ENCODE measurements at regions not wholly inside any gene's neighbourhood (a gene's known extent, or its start where the extent isn't known, plus 50 kb on each side); places are given as distances from the start of the nearest gene placed in this dataset.

DNA sequence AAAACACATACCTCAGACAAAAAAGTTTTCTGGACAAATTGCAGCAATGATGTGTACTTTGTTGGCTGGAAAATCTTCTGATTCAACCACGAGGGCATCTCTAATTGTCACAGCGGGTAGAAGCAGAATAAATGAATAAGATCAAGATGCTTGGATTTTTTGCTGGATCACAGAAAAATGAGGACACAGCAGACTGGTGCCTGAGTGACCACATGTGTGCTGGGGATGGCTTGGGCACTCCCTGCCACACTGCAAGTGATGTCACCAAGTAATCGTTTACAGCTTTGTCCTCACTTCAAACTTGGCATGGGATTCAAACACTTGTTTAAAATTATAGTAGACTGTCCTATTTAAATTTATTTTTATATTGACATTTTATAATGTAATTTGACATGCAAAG, 557.0 kb downstream of the SPRY1 start:
- no peak for DNase-seq

DNA sequence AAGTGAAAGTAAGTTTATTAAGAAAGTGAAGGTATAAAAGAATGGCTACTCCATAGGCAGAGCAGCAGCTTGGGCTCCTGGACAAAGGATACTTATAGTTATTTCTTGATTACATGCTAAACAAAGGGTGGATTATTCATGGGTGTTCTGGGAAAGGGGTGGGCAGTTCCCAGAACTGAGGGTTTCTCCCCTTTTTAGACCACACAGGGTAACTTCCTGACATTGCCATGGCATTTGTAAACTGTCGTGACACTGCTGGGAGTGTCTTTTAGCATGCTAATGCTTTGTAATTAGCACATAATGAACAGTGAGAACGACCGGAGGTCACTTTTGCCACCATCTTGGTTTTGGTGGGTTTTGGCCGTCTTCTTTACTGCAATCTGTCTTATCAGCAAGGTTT, 557.6 kb downstream of the SPRY1 start:
- no peak for DNase-seq

DNA sequence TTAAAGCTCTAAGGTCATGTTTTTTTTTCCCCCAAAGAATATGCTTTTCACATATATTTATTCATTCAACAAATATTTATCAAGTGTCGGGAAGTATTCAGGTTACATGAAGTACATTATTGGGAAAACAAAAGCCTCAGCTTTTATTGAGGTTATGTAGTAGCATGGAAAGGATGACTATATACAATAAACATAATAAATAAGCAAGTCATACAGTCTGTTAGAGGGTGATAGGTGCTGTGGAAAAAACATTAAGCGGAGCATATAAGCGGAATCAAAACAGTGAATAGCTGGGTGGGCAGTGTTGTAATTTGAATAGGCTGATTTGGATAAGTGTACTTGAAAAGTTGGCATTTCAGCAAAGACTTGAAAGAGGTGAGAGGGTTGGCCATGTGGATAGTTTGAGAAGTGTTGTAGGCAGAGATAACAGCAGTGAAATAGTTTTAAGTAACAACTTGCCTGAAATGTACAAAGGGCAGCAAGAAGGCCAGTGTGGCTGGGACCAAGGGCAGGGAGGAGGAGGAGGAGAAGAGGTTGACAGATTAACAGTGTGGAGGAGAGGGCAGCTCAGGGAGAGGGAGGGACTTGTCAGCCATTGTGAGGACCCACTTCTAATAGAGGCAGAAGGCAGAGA, 558.7 kb downstream of the SPRY1 start:
- DNase-seq: no peak

DNA sequence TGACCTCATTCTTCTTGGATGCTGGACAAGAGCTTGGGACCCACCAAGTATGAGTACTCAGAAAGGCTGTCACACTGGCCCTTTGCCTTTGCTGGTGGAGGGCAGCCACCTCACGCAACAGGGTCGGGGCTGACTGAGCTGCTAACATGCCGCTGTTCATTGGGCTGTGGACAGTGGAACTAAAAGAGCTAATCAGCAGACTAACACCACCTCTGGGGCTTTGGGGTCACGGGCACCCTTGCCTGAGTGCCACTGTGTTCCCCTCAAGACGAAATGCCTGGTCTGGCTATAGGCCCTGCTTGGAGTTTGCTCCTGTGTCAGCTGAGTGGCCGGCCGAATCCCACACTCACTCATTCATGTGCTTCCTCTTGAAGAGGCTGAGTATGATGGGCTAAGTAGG, 559.6 kb downstream of the SPRY1 start:
- DNase-seq: no peak

DNA sequence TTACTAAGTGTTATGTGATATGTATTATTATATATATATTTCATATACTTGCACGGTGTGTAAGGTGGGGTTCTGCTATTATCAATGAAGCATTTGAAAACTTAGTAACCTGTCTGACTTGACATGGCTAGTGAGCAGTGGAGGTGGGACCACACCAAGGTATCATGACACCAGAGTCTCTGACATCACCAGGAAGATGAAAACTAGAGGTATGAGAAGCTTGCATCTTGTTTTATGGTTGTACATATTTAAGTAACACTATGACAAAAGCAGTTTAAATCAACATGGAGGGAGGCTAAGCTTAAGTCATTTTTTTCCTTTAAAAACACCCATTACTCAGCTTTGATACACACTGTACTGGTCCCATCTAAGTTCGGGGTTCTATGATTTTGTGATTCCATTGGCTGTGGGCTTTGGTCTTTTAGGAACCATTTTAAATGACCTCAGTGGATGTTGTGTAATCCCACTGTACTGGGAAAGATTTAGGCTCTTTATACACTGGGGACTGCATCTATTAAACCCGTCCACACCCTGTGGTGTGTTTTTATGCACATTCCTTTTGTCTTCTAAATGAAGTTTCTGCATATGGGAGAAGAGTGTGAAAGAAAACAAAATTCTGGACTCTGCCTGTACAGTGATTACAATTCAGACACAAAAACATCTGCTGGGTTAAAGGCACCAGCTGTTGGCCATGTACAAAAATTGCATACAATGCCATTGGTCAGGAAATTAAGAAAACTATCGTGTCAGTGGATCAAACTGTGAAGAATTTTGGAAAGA, 570.6 kb downstream of the SPRY1 start:
- no peak for DNase-seq

DNA sequence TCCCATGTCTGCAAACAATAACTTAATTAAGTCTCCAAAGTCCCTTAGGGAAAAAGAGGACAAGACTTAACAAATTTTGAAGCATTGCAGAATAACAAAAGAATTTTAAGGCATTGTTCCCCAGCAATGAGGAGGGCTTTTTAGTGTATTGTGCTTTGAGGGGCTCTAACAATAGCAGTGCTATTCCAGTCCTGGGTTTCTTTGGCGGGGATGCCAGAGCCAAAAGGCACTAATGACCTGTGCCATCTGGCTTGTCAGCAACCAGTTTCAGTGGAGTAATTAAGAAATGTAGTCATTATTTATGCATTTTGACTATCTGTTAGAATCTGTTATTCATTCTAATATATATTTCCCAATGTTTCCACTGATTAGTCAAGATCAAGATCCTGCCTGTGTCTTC, 575.4 kb downstream of the SPRY1 start:
- no peak for DNase-seq

DNA sequence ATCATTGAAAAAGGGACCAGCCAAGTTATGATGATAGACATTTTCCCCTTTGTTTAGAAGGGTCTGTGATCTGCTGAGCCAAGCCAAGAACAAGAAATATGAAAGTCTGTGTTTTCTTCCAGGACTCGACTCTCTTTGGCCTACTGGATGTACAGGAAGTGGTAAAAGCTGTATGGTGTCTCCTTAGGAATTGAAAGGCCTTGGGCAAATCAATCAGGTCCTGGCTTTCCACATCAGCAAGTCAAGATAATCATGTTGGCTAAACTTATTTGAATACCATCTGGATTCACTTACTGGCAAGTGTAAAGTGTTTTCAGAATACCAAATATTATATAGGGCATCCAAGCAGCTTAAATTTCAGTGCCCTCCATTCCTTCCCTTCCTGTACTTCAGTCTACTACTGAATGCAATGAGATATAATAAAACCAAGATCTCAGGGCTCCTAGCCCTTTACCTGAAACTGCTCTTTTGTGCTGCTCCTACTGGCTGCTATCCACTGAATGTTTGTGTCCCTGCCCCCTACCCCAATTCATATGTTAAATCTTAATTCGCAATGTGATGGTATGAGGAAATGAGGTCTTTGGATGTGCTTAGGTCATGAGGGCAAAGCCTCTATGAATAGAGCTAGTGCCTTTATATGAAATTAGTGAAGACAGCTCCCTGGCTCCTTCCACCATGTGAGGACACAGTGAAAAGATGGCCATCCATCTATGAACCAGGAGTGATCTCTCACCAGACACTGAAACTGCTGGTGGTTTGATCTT, 578.0 kb downstream of the SPRY1 start:
- DNase-seq: no peak

DNA sequence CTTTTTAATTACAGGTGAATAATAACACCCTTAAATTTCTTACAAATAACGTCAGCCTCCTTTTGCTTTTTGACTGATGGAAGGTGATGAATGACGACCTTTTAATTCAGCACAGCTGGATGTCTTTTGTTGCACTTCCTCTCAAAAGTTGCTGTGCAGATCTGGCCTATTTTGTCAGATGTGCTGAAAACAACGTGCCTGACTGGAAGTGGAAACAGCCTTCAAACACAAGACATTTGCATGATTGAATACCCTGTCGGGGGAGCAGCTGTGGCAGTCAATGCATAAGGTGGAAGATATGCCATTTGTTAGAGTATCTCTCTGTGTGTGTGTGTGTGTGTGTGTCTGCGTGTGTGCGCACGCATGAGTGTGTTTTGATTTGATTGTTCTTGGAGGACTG, 579.7 kb downstream of the SPRY1 start:
- no peak for DNase-seq

DNA sequence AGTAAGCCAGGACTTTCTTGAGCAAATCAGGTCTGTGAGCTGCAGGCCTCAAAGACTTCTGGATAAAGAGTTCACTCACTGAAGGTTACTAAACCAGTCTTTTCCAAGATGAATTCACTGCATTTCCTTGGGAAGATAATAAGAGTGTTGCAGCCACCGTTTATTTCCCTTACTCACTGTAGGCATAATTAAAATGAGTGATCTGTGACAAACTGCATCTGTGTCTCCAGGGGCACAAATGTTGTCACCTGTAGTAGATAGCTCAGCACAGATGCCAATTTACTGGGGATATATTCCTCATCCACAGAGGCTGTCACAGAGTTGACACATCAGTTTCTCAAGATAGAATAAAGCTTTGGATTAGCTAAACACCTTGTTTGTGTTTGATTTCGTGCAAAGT, 580.2 kb downstream of the SPRY1 start:
- no peak for DNase-seq

DNA sequence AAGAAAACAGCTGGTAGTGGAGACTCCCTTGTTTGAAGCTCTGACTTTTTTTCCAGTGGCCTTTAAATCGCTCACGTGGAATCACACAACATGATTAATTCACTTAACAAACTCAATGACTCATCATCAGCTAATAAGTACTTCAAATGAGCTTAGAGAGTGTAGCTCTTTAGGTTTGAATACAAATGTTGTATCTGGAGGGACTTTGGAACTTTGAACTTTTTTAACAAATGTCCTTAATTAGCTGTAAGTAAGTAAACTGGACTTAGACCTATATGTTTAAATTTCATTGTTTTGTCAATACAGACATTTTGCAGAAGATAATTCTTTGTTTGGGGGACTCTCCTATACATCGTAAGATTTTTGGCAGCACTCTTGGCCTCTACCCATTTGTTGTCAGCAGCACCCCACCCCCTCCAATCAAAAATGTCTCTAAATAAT, 581.1 kb downstream of the SPRY1 start:
- no peak for DNase-seq

DNA sequence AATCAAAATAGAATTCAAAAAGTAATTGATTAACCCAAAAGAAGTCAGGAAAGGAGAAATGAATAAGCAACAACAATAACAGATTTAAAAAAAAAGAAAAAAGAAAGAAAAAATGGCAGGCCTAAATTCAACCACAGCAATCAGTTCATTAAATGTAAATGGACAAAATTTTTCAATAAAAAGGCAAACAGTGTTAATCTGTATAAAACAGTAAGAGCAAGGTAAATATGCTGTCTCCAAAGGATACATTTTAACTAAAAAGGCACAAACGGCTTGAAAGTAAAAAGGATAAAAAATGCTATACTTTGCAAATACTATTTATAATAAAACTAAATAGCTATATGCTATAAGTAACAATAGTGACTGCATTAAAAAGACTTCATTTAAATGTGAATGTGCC, 582.0 kb downstream of the SPRY1 start:
- no peak for DNase-seq

DNA sequence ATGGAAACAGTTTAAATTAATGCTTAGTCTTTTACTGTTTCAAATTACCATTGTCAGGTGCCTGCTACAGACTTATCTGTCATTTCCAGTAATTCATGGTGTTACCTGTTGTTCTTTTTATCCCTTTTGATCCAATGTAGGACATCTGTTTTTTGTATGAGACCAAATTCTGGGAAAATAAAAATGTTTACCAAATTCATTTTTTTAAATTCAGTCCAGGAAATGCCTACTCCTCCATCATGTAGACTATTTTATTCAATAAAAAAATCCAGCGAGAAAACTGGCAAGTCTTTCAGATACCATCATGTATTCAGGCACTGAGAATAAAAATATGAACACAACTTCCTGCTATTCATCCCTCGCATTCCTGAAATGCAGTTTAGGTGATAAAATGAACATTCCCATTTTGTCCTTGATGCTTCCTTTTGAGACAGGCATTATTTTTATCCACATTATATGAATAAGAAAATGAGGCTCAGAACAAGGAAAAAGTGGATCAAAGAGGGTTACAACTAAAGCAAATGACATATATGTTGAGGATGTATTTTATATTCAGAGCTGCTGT, 584.2 kb downstream of the SPRY1 start:
- DNase-seq: no peak

DNA sequence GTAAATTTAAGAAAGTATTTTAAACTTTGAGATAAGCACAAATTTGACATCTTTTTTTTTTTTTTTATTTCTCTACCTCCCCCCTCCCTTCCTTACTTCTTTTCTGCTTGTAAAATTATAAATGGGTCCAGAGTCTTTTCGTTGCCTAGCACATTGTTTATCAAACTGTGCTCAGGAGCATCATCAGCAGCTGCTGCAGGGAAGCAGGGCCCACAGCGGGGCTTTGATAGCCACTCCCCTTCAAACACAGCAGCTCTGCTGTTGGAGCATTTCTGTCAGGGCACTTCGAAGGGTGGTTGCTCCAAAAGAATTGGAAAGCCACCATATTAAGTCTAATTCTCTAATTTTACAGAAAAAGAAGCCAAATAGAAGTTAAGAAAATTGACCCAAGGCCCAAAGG, 588.3 kb downstream of the SPRY1 start:
- no peak for DNase-seq

DNA sequence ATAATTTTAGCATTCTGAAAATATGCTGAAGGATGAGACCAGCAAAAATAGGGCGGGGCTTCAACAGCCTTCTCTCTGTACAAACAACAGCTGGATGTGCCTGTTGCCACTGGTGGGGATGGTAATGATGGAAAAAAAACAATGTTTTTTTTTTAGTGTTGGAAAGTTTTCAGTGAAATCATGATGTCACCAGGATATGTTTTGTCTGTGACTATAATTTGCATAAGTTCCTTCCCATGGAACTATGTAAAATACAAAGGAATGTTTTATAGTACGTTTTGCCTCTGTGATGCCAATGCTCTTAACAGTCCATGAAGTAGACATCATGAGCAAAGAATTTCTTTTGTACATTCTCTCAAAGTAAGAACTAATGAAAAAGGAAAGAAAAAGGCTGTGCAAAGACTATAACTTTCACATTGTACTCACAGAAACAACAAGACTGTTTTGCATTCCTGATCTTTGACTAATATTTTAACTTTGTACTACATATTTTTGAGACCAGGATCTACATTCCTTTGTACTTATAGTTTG, 589.7 kb downstream of the SPRY1 start:
- DNase-seq: no peak

DNA sequence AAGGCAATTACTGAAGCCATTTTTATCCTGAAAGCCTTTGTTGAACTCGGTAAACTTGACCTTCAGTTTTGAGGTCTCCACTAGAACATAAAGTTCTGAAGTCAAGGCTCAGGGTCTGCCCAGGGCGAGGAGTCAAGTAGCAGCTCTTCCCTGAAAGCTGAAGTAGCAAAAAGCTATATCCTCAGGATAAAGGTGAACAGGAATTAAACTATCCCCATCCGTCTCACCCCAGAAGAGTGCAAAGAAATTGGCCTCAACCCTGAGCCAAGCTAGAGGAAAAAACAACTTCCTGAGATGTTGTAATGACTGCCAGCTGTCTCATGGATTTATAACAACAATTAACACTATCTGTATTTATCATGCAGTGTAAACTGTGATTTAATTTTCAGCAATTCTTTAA, 590.8 kb downstream of the SPRY1 start:
- no peak for DNase-seq

DNA sequence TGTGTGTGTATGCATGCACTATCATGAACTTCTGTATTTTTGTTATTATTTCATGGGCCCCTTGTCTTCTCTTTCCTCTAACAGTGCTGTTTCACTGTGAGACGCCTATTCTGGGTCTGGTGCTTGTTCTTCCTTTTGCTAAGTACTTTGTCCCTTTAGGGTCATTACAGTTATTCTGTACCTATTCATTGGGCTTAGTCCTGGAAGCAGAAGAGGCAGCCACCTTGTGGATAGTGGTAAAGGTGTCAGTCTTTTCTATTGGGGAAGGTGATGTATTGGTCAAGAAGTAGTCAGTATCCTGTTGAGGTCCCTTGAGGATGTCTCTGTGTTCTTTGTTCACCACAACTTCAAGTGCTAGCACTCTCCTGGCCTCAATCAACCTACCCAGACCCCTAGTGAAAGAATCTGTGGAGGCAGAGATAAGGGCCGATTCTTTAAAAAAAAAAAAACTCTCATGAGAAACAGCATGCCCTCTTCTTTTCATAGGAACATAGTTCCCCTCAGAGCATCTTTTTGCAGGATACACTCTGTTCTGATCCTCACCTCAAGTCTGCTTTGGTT, 593.8 kb downstream of the SPRY1 start:
- no peak for DNase-seq

DNA sequence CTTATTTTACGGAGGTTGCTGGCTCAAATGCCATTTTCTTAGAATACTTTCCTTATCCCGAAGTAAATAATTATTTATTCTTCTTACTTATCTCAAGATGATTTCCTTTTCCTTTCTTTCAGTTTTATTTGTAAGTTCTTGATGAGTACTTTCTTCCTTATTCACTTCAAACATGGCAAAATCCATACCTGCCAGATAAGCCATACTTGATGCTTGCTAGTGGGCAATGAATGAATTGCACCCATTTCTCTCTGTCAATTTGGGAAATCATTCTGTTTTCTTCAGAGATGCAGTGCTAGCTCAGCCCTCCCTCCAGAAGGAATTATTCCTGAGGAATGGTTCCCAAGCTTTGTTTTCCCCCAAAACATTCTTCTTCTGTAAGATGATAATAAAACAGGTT, 598.3 kb downstream of the SPRY1 start:
- DNase-seq: no peak

DNA sequence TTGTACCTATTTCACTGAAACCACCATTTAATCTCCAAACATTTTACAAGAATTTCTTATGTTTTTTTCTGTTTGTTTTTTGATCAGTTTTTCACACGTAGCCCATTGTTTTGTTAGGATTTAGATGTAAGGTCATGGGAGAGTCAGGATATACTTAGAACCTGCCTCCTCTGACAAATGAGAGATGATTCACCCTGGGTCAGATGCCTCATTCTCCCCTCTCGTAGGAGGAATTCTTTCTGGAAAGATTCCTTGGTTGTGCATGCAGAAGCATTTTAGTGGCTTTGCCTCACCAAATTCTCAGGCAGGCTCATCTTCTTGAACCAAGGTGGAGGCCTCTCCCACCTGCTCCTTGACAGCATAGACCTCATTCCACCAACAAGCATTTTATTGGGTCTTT, 599.3 kb downstream of the SPRY1 start:
- no peak for DNase-seq

DNA sequence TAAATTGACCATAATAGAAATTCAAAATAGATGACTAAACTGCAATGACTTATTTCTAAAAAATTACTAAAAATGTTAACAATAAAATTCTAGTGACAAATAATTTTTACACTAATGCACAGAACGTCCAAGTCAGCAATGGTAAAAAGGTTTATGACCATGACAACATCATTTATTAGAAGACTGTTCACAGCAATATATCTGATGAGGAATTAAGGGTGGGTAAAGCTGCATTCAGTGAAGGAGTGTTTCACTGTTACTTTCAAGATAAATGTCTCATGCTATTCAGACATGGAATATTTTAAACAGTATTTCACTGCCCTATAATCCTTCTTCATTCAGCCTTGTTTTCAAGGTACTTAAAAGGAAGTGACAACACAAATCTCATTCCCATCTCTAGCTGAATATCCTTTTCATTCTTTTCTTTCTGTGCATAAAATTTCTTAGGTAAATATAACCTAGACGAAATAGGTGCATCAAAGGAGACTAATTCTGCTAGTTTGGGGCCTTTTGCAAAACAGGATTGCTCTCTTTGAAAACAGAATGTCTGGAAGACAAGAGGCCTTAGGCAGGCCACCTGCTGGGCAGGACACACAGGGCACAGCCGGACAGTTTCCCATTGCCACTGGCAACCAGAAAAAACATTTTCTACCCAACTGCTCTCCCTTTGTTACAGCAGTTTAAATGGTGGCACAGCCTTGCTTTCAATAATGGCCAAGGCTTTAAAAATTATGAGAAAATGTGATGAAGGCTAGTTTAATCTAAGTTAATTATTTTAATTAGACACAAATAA, 600.3 kb downstream of the SPRY1 start:
- DNase-seq: no peak

DNA sequence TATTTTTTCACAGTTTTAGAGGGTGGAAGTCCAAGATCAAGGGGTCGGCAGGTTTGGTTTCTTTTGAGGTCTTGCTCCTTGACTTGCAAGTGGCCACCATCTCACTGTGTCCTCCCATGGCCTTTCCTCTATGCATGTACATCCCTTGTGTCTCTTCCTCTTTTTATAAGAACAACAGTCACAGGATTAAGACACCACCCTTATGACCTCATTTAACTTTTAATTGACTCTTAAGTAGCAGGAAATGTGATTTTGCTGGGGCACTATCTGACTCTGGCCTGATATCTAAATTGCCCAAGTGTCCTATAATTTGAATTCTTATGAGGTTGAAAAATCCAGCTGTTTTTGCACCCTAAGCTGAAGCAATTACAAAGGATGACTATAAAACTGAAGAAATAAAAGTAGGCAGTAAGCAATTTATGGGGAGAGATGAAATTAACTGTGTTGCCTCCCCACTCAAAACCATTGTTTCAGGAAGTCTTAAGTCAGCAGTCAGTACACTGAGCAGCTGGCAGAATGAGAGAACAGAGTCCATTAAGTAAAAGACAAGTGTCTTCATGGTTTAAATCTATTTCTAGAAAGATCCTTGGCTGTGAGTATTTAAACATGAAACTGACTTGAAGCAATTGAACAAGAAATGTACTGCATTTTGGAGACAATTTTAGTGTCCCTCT, 601.3 kb downstream of the SPRY1 start:
- no peak for DNase-seq

DNA sequence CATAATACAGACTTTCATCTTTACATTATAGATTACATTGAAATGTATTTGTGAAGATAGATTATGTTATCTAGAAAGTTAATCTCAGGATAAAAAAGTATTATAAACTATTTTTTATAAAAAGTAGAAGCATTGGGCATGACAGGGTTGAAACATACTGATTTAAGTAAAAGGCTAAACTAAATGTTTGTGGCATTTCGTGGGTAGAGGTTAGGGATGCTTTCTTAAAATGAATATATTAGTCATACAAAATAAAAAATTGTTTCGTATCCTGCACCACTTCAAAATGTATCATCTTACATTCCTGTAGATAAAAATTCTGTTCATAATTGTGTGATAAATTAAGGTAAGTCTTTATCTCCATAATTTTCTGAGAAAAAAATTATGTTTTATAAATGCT, 603.6 kb downstream of the SPRY1 start:
- no peak for DNase-seq

DNA sequence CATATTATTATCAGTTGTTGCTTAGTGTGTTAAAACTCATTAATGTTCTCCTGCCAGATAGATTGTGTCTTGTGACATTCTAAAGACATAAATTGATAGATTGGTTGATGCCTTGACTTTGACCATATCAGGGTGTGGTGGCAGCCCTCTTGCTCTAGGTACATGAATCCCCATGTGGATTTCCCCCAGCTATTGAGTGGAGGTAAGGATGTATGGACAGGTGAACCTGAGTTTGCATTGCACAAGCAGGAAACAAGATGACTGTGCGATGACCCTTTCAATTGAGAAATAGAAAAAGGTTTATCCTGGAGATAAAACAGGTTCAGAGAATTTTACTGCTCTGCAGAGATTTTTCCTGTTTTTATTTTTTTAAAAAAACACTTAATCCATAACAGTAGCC, 619.2 kb downstream of the SPRY1 start:
- no peak for DNase-seq

All from stimulated activated CD4-positive, alpha-beta T cell treated with anti-CD3 and anti-CD28 coated beads, Interleukin-4, amount 100 ng/mL, for 1 hour (primary cell).